Muscle of leg (tissue), 3 donors: ENCODE measurements at regions not wholly inside any gene's neighbourhood (a gene's known extent, or its start where the extent isn't known, plus 50 kb on each side); places are given as distances from the start of the nearest gene placed in this dataset.
A peak's percentile ranks its signal among the peaks of the same experiment; 100 is the strongest.

Source experiments
- DNase-seq: peaks from one replicate; pipeline ENCODE4 v3.0.0; 2013
- H3K27ac ChIP-seq: one replicate; pipeline ENCODE4 v1.5.1; 2013; ENCODE audit warnings: mild to moderate bottlenecking, low read length, control low read depth
- H3K27me3 ChIP-seq: one replicate; pipeline ENCODE4 v1.6.1; 2013; ENCODE audit warnings: low read length; ENCODE audit not compliant: control insufficient read depth, insufficient read depth
- H3K36me3 ChIP-seq: one replicate; pipeline ENCODE4 v1.6.1; 2013; ENCODE audit warnings: low read length; ENCODE audit not compliant: control insufficient read depth, insufficient read depth
- H3K4me1 ChIP-seq: one replicate; pipeline ENCODE4 v1.6.1; 2013; ENCODE audit warnings: low read length; ENCODE audit not compliant: control insufficient read depth, insufficient read depth
- H3K4me3 ChIP-seq: one replicate; pipeline ENCODE4 v1.5.1; 2013; ENCODE audit warnings: low read length, control low read depth
- H3K9me3 ChIP-seq: replicated peaks from 2 replicates; pipeline ENCODE4 v1.6.1; 2013; ENCODE audit warnings: low read depth, low read length; ENCODE audit not compliant: control insufficient read depth
- WGBS: methylation state at CpG from one replicate; pipeline ENCODE4 v1.1.5; 2013; ENCODE audit warnings: missing lambda C conversion rate; ENCODE audit not compliant: insufficient coverage; 5-methylcytosine and 5-hydroxymethylcytosine counted together

GRCh38 chr2:239529313-239530015 lies 128.6 kb upstream of the HDAC4 start:
- Histone ChIP-seq H3K36me3 (no peaks in the 10 kb centered on the region), H3K27ac (no peak overlapping the region), H3K4me3 (no peak overlapping the region), H3K4me1 (peaks cover 17% of the 10 kb centered on the region), H3K27me3 (peaks cover 13% of the 10 kb centered on the region), H3K9me3 (peaks cover 15% of the 10 kb centered on the region)
- no peak for DNase-seq
- WGBS: 78% methylated on average over 8 of the region's 13 CpGs

GRCh38 chr2:239528883-239529282 lies 128.1 kb upstream of the HDAC4 start:
- H3K27ac ChIP-seq: no peak overlapping the region
- WGBS: 50% methylated on average over 1 of the region's 1 CpG

GRCh38 chr2:239528146-239528545 lies 127.3 kb upstream of the HDAC4 start:
- WGBS: 79% methylated on average over 10 of the region's 11 CpGs
- H3K4me1 ChIP-seq: peaks cover 6% of the 10 kb centered on the region
- H3K27ac ChIP-seq: no peak overlapping the region
- peaks cover 15% of the 10 kb centered on the region for H3K9me3 ChIP-seq
- no peaks in the 10 kb centered on the region for H3K36me3 ChIP-seq
- no peak overlapping the region for H3K4me3 ChIP-seq
- DNase-seq: no peak
- peaks cover 13% of the 10 kb centered on the region for H3K27me3 ChIP-seq

More at GRCh38 chr2:239528883-239529282, 128.1 kb upstream of the HDAC4 start:
- H3K9me3 ChIP-seq: peaks cover 15% of the 10 kb centered on the region
- DNase-seq: no peak
- H3K4me3 ChIP-seq: no peak overlapping the region
- H3K4me1 ChIP-seq: peaks cover 14% of the 10 kb centered on the region
- H3K27me3 ChIP-seq: peaks cover 13% of the 10 kb centered on the region
- H3K36me3 ChIP-seq: no peaks in the 10 kb centered on the region

- 85% methylated on average over 18 of the region's 25 CpGs for WGBS
- H3K4me1 ChIP-seq: peaks cover 8% of the 10 kb centered on the region
- H3K27ac ChIP-seq: no peak overlapping the region
- H3K9me3 ChIP-seq: peaks cover 15% of the 10 kb centered on the region
- H3K27me3 ChIP-seq: peaks cover 10% of the 10 kb centered on the region
- H3K36me3 ChIP-seq: no peaks in the 10 kb centered on the region
- H3K4me3 ChIP-seq: no peak overlapping the region
- no peak for DNase-seq
Observed at GRCh38 chr2:239526666-239527415, 126.0 kb upstream of the HDAC4 start.

- no peak for DNase-seq
- no peak overlapping the region for H3K27ac ChIP-seq
- peaks cover 14% of the 10 kb centered on the region for H3K4me1 ChIP-seq
- no peaks in the 10 kb centered on the region for H3K36me3 ChIP-seq
- H3K27me3 ChIP-seq: peaks cover 10% of the 10 kb centered on the region
- no peak overlapping the region for H3K4me3 ChIP-seq
- 80% methylated on average over 6 of the region's 8 CpGs for WGBS
- peaks cover 10% of the 10 kb centered on the region for H3K9me3 ChIP-seq
Observed at GRCh38 chr2:239526038-239526437, 125.2 kb upstream of the HDAC4 start.

GRCh38 chr2:239523954-239524330 lies 123.1 kb upstream of the HDAC4 start:
- Histone ChIP-seq H3K27ac (no peak overlapping the region), H3K27me3 (peaks cover 7% of the 10 kb centered on the region), H3K4me1 (peaks cover 16% of the 10 kb centered on the region), H3K36me3 (no peaks in the 10 kb centered on the region), H3K4me3 (no peak overlapping the region), H3K9me3 (no peaks in the 10 kb centered on the region)
- no CpG with 5 or more reads among the region's 2 CpGs for WGBS
- no peak for DNase-seq

GRCh38 chr2:239523147-239523953 lies 122.5 kb upstream of the HDAC4 start:
- H3K36me3 ChIP-seq: no peaks in the 10 kb centered on the region
- peaks cover 7% of the 10 kb centered on the region for H3K27me3 ChIP-seq
- H3K9me3 ChIP-seq: no peaks in the 10 kb centered on the region
- 78% methylated on average over 5 of the region's 15 CpGs for WGBS
- no peak for DNase-seq
- no peak overlapping the region for H3K4me3 ChIP-seq
- H3K4me1 ChIP-seq: peaks cover 19% of the 10 kb centered on the region
- H3K27ac ChIP-seq: no peak overlapping the region

GRCh38 chr2:239522740-239523119 lies 121.9 kb upstream of the HDAC4 start:
- H3K4me1 ChIP-seq: peaks cover 19% of the 10 kb centered on the region
- 83% methylated on average over 12 of the region's 12 CpGs for WGBS
- no peak for DNase-seq

GRCh38 chr2:239522002-239522739 lies 121.4 kb upstream of the HDAC4 start:
- Histone ChIP-seq H3K4me1 (peaks cover 19% of the 10 kb centered on the region), H3K27me3 (peaks cover 7% of the 10 kb centered on the region), H3K36me3 (no peaks in the 10 kb centered on the region), H3K9me3 (no peaks in the 10 kb centered on the region), H3K27ac (no peak overlapping the region), H3K4me3 (no peak overlapping the region)
- DNase-seq: peak; percentile 41
- 76% methylated on average over 13 of the region's 15 CpGs for WGBS

More at GRCh38 chr2:239522740-239523119, 121.9 kb upstream of the HDAC4 start:
- H3K4me3 ChIP-seq: no peak overlapping the region
- peaks cover 7% of the 10 kb centered on the region for H3K27me3 ChIP-seq
- H3K27ac ChIP-seq: no peak overlapping the region
- no peaks in the 10 kb centered on the region for H3K9me3 ChIP-seq
- no peaks in the 10 kb centered on the region for H3K36me3 ChIP-seq
